ENCODE measurements at regions not wholly inside any gene's neighbourhood (a gene's known extent, or its start where the extent isn't known, plus 50 kb on each side); places are given as distances from the start of the nearest gene placed in this dataset.

DNA sequence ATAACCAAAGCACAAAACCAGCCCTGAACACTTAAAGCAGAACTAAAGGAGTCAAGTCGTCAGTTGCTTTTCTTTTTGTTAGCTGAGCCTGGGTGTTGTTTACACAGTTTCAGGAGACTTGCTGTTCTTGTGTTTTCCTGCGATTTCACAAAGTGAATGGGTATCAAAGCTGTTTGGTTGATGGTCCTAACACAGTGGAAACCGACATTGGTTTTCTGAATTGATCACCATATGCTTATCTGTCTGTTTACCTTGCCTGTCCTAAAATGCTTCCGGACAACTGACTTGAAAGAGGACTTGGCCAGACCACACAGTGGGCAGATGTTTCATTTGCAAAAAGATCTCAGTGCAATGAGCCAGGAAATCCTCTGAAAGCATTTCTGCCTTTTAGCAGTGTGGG lies 676.4 kb downstream of the PRELID2 start:
- TF ChIP-seq POLR2AphosphoS5 (IDR thresholded peaks at IDR 0.05; ENCODE audit: low read depth, low read length) (no peak), FOXP2 (optimal IDR thresholded peaks at IDR 0.05; ENCODE audit: borderline replicate concordance, extremely low read depth, extremely low read length, insufficient read depth) (no peak)
- TF ChIP-seq, protein P1, sequence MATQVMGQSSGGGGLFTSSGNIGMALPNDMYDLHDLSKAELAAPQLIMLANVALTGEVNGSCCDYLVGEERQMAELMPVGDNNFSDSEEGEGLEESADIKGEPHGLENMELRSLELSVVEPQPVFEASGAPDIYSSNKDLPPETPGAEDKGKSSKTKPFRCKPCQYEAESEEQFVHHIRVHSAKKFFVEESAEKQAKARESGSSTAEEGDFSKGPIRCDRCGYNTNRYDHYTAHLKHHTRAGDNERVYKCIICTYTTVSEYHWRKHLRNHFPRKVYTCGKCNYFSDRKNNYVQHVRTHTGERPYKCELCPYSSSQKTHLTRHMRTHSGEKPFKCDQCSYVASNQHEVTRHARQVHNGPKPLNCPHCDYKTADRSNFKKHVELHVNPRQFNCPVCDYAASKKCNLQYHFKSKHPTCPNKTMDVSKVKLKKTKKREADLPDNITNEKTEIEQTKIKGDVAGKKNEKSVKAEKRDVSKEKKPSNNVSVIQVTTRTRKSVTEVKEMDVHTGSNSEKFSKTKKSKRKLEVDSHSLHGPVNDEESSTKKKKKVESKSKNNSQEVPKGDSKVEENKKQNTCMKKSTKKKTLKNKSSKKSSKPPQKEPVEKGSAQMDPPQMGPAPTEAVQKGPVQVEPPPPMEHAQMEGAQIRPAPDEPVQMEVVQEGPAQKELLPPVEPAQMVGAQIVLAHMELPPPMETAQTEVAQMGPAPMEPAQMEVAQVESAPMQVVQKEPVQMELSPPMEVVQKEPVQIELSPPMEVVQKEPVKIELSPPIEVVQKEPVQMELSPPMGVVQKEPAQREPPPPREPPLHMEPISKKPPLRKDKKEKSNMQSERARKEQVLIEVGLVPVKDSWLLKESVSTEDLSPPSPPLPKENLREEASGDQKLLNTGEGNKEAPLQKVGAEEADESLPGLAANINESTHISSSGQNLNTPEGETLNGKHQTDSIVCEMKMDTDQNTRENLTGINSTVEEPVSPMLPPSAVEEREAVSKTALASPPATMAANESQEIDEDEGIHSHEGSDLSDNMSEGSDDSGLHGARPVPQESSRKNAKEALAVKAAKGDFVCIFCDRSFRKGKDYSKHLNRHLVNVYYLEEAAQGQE (IDR thresholded peaks at IDR 0.05; ENCODE audit: insufficient read depth in 1 of 2, low read depth in 2 of 2, low read length in 2 of 2): no peak
